ENCODE measurements at regions not wholly inside any gene's neighbourhood (a gene's known extent, or its start where the extent isn't known, plus 50 kb on each side); places are given as distances from the start of the nearest gene placed in this dataset.

GRCh38 chr3:165444745-165445144, 248.6 kb upstream of the SLITRK3 start:
- Mint-ChIP-seq H3K9me3 (peaks cover 9 to 61% (median 36%) of the 10 kb centered on the region in 6 donors), H3K27ac (no peak overlapping the region), H3K36me3 (peaks cover 0 to 3% (median 0%) of the 10 kb centered on the region in 3 donors), H3K27me3 (ENCODE audit: low read depth in 3 of 3) (peaks cover 0 to 4% (median 0%) of the 10 kb centered on the region in 3 donors), H3K4me1 (no peaks in the 10 kb centered on the region), H3K4me3 (no peak overlapping the region)
- DNase-seq = no peak

GRCh38 chr3:165443664-165444063, 247.5 kb upstream of the SLITRK3 start:
- peaks cover 0 to 3% (median 0%) of the 10 kb centered on the region in 3 donors for H3K36me3 Mint-ChIP-seq

GRCh38 chr3:165442061-165442460, 245.9 kb upstream of the SLITRK3 start:
- no peak for DNase-seq
- Mint-ChIP-seq H3K36me3 (peaks cover 0 to 3% (median 0%) of the 10 kb centered on the region in 3 donors), H3K27me3 (ENCODE audit: low read depth in 3 of 3) (peaks cover 0 to 4% (median 0%) of the 10 kb centered on the region in 3 donors), H3K27ac (no peak overlapping the region), H3K9me3 (peaks cover 9 to 53% (median 30%) of the 10 kb centered on the region in 6 donors), H3K4me3 (no peak overlapping the region), H3K4me1 (no peaks in the 10 kb centered on the region)

More at GRCh38 chr3:165443664-165444063, 247.5 kb upstream of the SLITRK3 start:
- DNase-seq = no peak
- Mint-ChIP-seq H3K4me3 (no peak overlapping the region), H3K4me1 (no peaks in the 10 kb centered on the region), H3K9me3 (peaks cover 7 to 56% (median 34%) of the 10 kb centered on the region in 6 donors), H3K27ac (no peak overlapping the region), H3K27me3 (ENCODE audit: low read depth in 3 of 3) (peaks cover 0 to 4% (median 0%) of the 10 kb centered on the region in 3 donors)

DNA sequence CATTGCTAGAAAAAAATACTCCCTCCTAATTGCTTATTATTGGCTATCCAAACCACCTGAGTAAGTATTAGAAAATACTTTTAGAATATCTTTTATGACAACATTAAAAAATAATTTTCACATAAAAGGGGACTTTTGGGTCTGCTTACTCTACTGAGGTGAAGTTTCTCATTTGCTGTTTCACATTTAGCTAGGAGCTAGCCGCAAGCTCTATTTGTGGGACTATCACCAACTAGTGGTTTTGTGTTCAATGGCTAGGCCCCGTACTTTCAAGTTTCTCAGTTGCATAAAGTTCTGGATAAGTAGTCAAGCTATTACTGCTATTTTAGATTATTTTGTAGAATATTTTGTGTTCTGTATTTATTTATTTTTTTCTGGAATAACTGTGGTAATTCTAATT, 244.2 kb upstream of the SLITRK3 start:
- H3K9me3 Mint-ChIP-seq = peaks cover 13 to 57% (median 33%) of the 10 kb centered on the region in 6 donors
- H3K36me3 Mint-ChIP-seq = peaks cover 0 to 3% (median 0%) of the 10 kb centered on the region in 3 donors
- H3K4me1 Mint-ChIP-seq = no peaks in the 10 kb centered on the region
- peaks cover 0 to 4% (median 0%) of the 10 kb centered on the region in 3 donors for H3K27me3 Mint-ChIP-seq (ENCODE audit: low read depth in 3 of 3)
- no peak overlapping the region for H3K4me3 Mint-ChIP-seq
- DNase-seq = no peak
- no peak overlapping the region for H3K27ac Mint-ChIP-seq

- H3K27ac Mint-ChIP-seq = no peak overlapping the region
Observed at GRCh38 chr3:165439765-165440164, 243.6 kb upstream of the SLITRK3 start.

DNA sequence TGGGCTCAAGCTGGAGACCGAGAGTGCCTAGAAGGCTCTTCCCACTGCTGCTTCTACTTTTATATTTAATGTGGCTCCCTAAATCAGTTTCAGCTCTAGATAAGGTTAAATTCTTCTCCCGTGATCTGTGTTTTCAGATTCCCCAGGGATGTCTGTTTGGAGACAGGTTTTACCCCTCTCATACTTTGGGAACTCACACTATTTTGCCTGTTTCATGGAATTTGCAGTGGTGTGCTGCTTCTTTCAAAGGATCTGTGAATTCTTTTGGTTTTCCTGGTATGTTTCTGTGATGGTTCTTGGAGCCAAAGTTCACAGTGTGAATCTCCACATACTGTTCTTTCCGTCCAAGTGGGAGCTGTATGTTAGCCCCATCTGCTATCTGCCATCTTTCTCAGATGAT, 238.3 kb upstream of the SLITRK3 start:
- Mint-ChIP-seq H3K9me3 (peaks cover 18 to 79% (median 53%) of the 10 kb centered on the region in 6 donors), H3K27me3 (ENCODE audit: low read depth in 3 of 3) (no peaks in the 10 kb centered on the region), H3K4me1 (no peaks in the 10 kb centered on the region), H3K36me3 (no peaks in the 10 kb centered on the region), H3K27ac (no peak overlapping the region), H3K4me3 (no peak overlapping the region)
- DNase-seq = no peak

More at GRCh38 chr3:165439765-165440164, 243.6 kb upstream of the SLITRK3 start:
- H3K4me3 Mint-ChIP-seq = no peak overlapping the region
- peaks cover 14 to 63% (median 35%) of the 10 kb centered on the region in 6 donors for H3K9me3 Mint-ChIP-seq
- H3K4me1 Mint-ChIP-seq = no peaks in the 10 kb centered on the region
- H3K36me3 Mint-ChIP-seq = peaks cover 0 to 3% (median 0%) of the 10 kb centered on the region in 3 donors
- DNase-seq = no peak
- peaks cover 0 to 4% (median 0%) of the 10 kb centered on the region in 3 donors for H3K27me3 Mint-ChIP-seq (ENCODE audit: low read depth in 3 of 3)

DNA sequence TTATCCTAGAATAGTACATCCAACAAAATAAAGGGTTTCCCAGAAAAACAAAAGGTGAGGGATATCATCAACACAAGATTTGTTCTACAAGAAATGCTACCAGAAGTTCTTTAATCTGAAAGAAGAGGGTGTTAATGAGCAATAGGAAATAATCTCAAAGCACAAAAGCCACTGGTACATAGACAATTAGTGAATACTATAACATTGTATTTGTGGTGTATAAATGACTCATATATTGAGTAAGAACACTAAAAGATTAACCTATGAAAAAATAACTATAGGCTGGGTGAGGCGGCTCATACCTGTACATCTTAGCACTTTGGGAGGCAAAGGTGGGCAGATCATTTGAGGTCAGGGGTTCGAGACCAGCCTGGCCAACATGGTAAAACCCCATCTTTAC, 210.2 kb upstream of the SLITRK3 start:
- no peaks in the 10 kb centered on the region for H3K4me1 Mint-ChIP-seq
- H3K27ac Mint-ChIP-seq = no peak overlapping the region
- peaks cover 0 to 2% (median 0%) of the 10 kb centered on the region in 3 donors for H3K27me3 Mint-ChIP-seq (ENCODE audit: low read depth in 3 of 3)
- peaks cover 11 to 36% (median 19%) of the 10 kb centered on the region in 6 donors for H3K9me3 Mint-ChIP-seq
- H3K36me3 Mint-ChIP-seq = no peaks in the 10 kb centered on the region
- H3K4me3 Mint-ChIP-seq = no peak overlapping the region
- no peak for DNase-seq

DNA sequence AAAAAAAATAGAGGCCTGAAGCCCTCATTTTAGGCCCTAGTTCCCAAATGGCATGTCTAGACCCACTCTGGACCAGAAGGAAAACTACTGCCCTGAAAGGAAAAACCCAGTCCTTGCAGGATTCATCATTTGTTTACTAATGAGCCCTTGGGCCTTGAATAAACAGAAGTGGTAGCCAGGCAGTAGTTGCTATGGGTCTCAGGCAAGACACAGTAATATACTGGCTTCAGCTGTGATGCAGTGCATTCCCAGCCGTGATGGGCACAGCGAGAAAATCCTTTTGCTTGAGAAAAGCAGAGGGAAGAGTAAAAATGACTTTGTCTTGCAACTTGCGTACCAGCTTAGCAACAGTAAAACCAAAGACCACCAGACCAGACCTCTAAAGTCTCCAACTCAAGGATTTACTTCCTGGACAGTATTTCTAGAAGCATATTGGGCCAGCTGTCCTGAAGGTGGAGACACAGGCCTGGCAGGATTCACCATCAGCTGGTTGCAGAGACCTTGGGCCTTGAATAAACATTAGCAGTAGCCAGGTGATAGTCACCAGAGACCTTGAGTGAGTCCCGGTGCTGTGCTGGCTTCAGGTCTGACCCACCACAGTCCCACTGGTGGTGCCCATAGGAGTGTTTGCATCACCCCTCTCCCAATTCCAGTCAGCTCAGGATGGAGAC, 208.3 kb upstream of the SLITRK3 start:
- peaks cover 9 to 32% (median 22%) of the 10 kb centered on the region in 6 donors for H3K9me3 Mint-ChIP-seq
- no peaks in the 10 kb centered on the region for H3K36me3 Mint-ChIP-seq
- no peak overlapping the region for H3K27ac Mint-ChIP-seq

DNA sequence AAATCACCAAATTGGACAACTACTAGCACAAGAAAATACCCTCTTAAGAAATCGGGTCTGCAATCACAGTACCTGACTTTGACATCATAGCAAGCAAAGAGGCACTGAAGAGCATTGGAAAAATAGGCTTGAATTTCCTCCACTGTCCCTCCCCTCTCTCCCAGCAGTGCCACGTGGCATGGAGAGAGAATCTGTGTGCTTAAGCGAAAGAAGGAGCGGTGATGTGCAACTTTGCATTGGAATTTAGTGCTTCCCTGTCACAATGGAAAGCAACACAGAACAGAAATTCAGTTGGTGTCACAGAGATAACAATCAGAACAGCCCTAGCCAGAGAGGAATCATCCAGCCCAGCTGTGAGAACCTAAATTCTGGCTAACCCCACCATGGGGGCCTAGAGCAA, 207.5 kb upstream of the SLITRK3 start:
- DNase-seq = no peak
- Mint-ChIP-seq H3K27me3 (ENCODE audit: low read depth in 3 of 3) (peaks cover 0 to 2% (median 0%) of the 10 kb centered on the region in 3 donors), H3K9me3 (peaks cover 10 to 32% (median 23%) of the 10 kb centered on the region in 6 donors), H3K36me3 (no peaks in the 10 kb centered on the region), H3K4me3 (no peak overlapping the region), H3K27ac (no peak overlapping the region), H3K4me1 (no peaks in the 10 kb centered on the region)

More for the DNA sequence above, 208.3 kb upstream of the SLITRK3 start:
- Mint-ChIP-seq H3K4me1 (no peaks in the 10 kb centered on the region), H3K4me3 (no peak overlapping the region), H3K27me3 (ENCODE audit: low read depth in 3 of 3) (peaks cover 0 to 2% (median 0%) of the 10 kb centered on the region in 3 donors)
- DNase-seq = no peak

- Mint-ChIP-seq H3K36me3 (no peaks in the 10 kb centered on the region), H3K9me3 (peaks cover 10 to 41% (median 21%) of the 10 kb centered on the region in 6 donors), H3K4me3 (no peak overlapping the region)
Observed at GRCh38 chr3:165395188-165395587, 199.0 kb upstream of the SLITRK3 start.

GRCh38 chr3:165393461-165393860, 197.3 kb upstream of the SLITRK3 start:
- peaks cover 0 to 2% (median 0%) of the 10 kb centered on the region in 3 donors for H3K27me3 Mint-ChIP-seq (ENCODE audit: low read depth in 3 of 3)
- DNase-seq = no peak
- H3K27ac Mint-ChIP-seq = no peak overlapping the region
- no peak overlapping the region for H3K4me3 Mint-ChIP-seq
- peaks cover 14 to 42% (median 24%) of the 10 kb centered on the region in 6 donors for H3K9me3 Mint-ChIP-seq
- no peaks in the 10 kb centered on the region for H3K4me1 Mint-ChIP-seq
- H3K36me3 Mint-ChIP-seq = no peaks in the 10 kb centered on the region

More at GRCh38 chr3:165395188-165395587, 199.0 kb upstream of the SLITRK3 start:
- Mint-ChIP-seq H3K27ac (no peak overlapping the region), H3K4me1 (no peaks in the 10 kb centered on the region), H3K27me3 (ENCODE audit: low read depth in 3 of 3) (peaks cover 0 to 2% (median 0%) of the 10 kb centered on the region in 3 donors)
- DNase-seq = no peak

- peaks cover 0 to 2% (median 0%) of the 10 kb centered on the region in 3 donors for H3K27me3 Mint-ChIP-seq (ENCODE audit: low read depth in 3 of 3)
- H3K4me3 Mint-ChIP-seq = no peak overlapping the region
- H3K36me3 Mint-ChIP-seq = no peaks in the 10 kb centered on the region
- no peak for DNase-seq
- no peak overlapping the region for H3K27ac Mint-ChIP-seq
- H3K9me3 Mint-ChIP-seq = peaks cover 11 to 34% (median 20%) of the 10 kb centered on the region in 6 donors
- no peaks in the 10 kb centered on the region for H3K4me1 Mint-ChIP-seq
Observed at GRCh38 chr3:165390166-165390565, 194.0 kb upstream of the SLITRK3 start.

DNA sequence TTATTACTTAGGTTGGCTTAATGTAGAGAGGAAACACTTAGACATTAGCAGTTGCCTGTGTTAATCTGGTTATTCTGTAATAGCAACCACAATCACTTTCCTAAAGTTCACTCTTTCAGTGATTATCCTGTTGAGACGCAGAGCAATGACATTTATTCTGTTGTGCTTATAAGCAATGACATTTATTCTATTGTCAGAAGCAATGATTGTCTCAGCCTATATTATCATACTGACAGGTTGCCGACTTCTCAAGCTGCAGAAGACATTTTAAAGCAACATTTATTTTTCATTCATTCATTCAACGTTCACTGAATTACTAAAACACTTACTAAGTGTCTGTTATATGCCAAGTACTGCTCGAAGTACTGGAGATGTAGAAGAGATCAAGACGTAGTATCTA, 193.5 kb upstream of the SLITRK3 start:
- H3K36me3 Mint-ChIP-seq = no peaks in the 10 kb centered on the region
- H3K27me3 Mint-ChIP-seq (ENCODE audit: low read depth in 3 of 3) = peaks cover 0 to 2% (median 0%) of the 10 kb centered on the region in 3 donors
- no peak for DNase-seq
- no peak overlapping the region for H3K4me3 Mint-ChIP-seq
- H3K9me3 Mint-ChIP-seq = peaks cover 13 to 37% (median 19%) of the 10 kb centered on the region in 6 donors
- no peak overlapping the region for H3K27ac Mint-ChIP-seq
- H3K4me1 Mint-ChIP-seq = no peaks in the 10 kb centered on the region

DNA sequence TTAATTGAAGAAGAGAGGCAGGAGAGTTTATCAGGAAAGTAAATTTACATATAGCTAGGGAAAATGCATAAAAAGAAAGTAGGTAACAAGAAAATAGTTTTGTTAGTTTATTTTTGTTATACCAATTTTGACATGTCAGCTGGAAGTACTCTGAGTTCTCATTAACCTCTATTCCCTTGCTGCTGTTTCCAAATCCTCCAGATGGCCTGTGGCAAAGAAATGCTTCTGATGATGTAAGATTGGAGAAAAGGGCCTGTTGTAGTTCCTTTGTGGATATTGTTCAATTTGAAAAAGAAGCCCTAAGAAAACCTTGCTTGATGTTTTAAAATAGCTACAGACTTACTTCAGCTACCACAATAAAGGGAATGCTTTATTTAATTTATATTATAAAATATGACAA, 192.9 kb upstream of the SLITRK3 start:
- Mint-ChIP-seq H3K36me3 (no peaks in the 10 kb centered on the region), H3K4me1 (no peaks in the 10 kb centered on the region), H3K9me3 (peaks cover 14 to 38% (median 19%) of the 10 kb centered on the region in 6 donors), H3K27ac (no peak overlapping the region), H3K4me3 (no peak overlapping the region), H3K27me3 (ENCODE audit: low read depth in 3 of 3) (peaks cover 0 to 2% (median 0%) of the 10 kb centered on the region in 3 donors)
- DNase-seq = no peak
